Activated T-cell treated with anti-CD3 and anti-CD28 coated beads, Interleukin-2, amount 50 U/mL, for 72 hours (primary cell): ENCODE measurements at regions not wholly inside any gene's neighbourhood (a gene's known extent, or its start where the extent isn't known, plus 50 kb on each side); places are given as distances from the start of the nearest gene placed in this dataset.
"Not testable (repeated sequence)": the region's sequence is repeated elsewhere in the genome, so short reads cannot be mapped to it uniquely, and the experiment has no call there.

ENCODE experiments used
- ATAC-seq, 2 donors: fragments of 150-1000 bp; cut with Tn5 transposase; replicated peaks in 1 of 2; 2 replicates each; pipeline ENCODE4 v1.10.0; 2021; ENCODE audit warnings: moderate library complexity in 2 of 2, mild to moderate bottlenecking in 1 of 2
- DNase-seq, 2 donors: peaks; one replicate each; pipeline ENCODE4 v3.0.0; 2021 to 2022; ENCODE audit warnings: mixed read lengths in 1 of 2
- H3K27ac Mint-ChIP-seq: one replicate; pipeline ENCODE4 v1.8.0; 2022; ENCODE audit warnings: mild to moderate bottlenecking, moderate library complexity, mixed read lengths
- H3K27me3 Mint-ChIP-seq: one replicate; pipeline ENCODE4 v1.8.0; 2022; ENCODE audit warnings: low read depth, mixed read lengths
- H3K36me3 Mint-ChIP-seq, 2 donors: one replicate each; pipeline ENCODE4 v1.8.0; 2022; ENCODE audit warnings: mixed read lengths in 2 of 2, mild to moderate bottlenecking in 1 of 2; ENCODE audit not compliant: insufficient read depth in 2 of 2
- H3K4me1 Mint-ChIP-seq: one replicate; pipeline ENCODE4 v1.8.0; 2022; ENCODE audit warnings: low read depth, mixed read lengths
- H3K4me3 Mint-ChIP-seq, 2 donors: one replicate each; pipeline ENCODE4 v1.8.0; 2022; ENCODE audit warnings: mild to moderate bottlenecking in 2 of 2, mixed read lengths in 2 of 2, moderate library complexity in 2 of 2
- H3K9me3 Mint-ChIP-seq, 2 donors: one replicate each; pipeline ENCODE4 v1.8.0; 2022; ENCODE audit warnings: mixed read lengths in 2 of 2

DNA sequence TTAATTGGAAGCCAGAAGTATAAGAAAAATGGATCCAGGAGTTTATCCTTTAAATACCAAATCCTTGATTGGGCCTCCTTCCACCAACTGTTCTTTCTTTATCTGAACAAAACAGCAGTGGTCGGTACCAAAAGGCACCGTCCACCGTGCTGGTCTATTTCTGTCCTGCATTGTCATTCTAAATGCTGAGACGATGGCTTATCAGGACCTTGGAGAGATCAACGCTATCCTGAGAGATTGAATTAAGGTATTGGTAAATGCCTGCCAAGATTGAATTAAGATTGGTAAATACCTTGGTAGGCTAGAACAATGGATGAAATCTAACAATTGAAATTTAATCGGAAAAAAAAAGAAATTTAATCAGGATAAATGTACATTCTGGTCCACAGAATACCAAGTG lies 73.4 kb upstream of the SOD1 start:
- Mint-ChIP-seq H3K4me3 (no peak overlapping the region), H3K9me3 (no peaks in the 10 kb centered on the region)

DNA sequence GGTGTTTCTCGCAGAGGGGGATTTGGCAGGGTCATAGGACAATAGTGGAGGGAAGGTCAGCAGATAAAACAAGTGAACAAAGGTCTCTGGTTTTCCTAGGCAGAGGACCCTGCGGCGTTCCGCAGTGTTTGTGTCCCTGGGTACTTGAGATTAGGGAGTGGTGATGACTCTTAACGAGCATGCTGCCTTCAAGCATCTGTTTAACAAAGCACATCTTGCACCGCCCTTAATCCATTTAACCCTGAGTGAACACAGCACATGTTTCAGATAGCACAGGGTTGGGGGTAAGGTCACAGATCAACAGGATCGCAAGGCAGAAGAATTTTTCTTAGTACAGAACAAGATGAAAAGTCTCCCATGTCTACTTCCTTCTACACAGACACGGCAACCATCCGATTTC lies 75.6 kb upstream of the SOD1 start:
- ATAC-seq, H3K27me3 Mint-ChIP-seq, H3K4me1 Mint-ChIP-seq: not testable (repeated sequence)

More for the DNA sequence above, 73.4 kb upstream of the SOD1 start:
- Mint-ChIP-seq H3K27ac (no peak overlapping the region), H3K27me3 (peaks cover under 1% of the 10 kb centered on the region), H3K4me1 (no peaks in the 10 kb centered on the region), H3K36me3 (no peaks in the 10 kb centered on the region)
- ATAC-seq (no peak), DNase-seq (no peak)

GRCh38 chr21:31583498-31583897 lies 76.0 kb upstream of the SOD1 start:
- H3K4me3 Mint-ChIP-seq, result no peak overlapping the region

More for the DNA sequence above, 75.6 kb upstream of the SOD1 start:
- H3K27ac Mint-ChIP-seq, DNase-seq, H3K4me3 Mint-ChIP-seq, H3K36me3 Mint-ChIP-seq, H3K9me3 Mint-ChIP-seq: not testable (repeated sequence)

DNA sequence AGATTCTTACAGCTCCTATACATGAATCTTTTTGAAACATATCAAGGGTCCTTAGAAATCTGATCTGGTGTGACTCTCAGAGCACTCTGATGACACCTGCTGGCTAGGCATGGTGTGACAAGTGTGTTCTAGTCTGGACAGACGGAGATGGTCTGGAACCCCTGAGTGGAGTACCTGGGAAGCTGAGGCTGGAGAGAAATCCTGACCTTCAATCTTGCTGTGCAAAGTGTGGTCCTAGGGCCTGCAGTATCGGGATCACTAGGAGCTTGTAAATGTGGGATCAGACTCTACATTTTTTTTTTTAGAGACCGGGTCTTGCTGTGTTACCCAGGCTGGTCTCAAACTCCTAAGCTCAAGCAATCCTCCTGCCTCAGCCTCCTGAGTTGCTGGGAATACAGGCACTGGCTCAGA lies 78.6 kb upstream of the SOD1 start:
- H3K27ac Mint-ChIP-seq, result no peak overlapping the region
- peak; percentile 77 for DNase-seq
- H3K9me3 Mint-ChIP-seq, result no peaks in the 10 kb centered on the region
- H3K36me3 Mint-ChIP-seq, result no peaks in the 10 kb centered on the region
- H3K4me3 Mint-ChIP-seq, result no peak overlapping the region
- ATAC-seq, result peak; percentile 79 to 87
- H3K27me3 Mint-ChIP-seq, result peaks cover 18% of the 10 kb centered on the region
- H3K4me1 Mint-ChIP-seq, result no peaks in the 10 kb centered on the region

More at GRCh38 chr21:31583498-31583897, 76.0 kb upstream of the SOD1 start:
- H3K4me1 Mint-ChIP-seq, result no peaks in the 10 kb centered on the region
- DNase-seq (no peak), ATAC-seq (no peak)
- H3K27me3 Mint-ChIP-seq, result peaks cover 5% of the 10 kb centered on the region
- H3K27ac Mint-ChIP-seq, result no peak overlapping the region
- no peaks in the 10 kb centered on the region for H3K9me3 Mint-ChIP-seq
- H3K36me3 Mint-ChIP-seq, result no peaks in the 10 kb centered on the region

DNA sequence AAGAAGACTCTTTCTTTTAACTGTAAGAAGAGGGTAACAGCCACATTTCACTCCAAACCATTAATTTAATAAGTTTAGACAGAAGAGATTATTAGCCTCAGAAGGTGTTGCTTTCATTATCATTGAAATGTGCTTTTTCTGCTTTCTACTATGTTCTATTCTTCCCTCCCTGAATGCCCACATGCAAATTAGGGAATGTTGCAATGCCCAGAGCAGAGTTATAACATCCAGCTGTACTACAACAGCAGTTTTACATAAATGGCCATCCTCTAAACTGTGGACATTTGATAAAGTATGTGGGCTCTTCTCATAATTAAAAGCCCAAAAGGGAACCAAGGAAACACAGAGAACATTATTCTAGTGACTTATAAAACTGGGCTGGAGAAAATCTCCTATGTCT lies 82.2 kb upstream of the SOD1 start:
- H3K4me1 Mint-ChIP-seq, result no peaks in the 10 kb centered on the region
- H3K4me3 Mint-ChIP-seq, result no peak overlapping the region
- H3K27me3 Mint-ChIP-seq, result peaks cover 18% of the 10 kb centered on the region
- no peak overlapping the region for H3K27ac Mint-ChIP-seq
- DNase-seq, result no peak
- ATAC-seq, result no peak
- H3K36me3 Mint-ChIP-seq, result peaks cover 0 to 1% of the 10 kb centered on the region in 2 donors
- H3K9me3 Mint-ChIP-seq, result no peaks in the 10 kb centered on the region

DNA sequence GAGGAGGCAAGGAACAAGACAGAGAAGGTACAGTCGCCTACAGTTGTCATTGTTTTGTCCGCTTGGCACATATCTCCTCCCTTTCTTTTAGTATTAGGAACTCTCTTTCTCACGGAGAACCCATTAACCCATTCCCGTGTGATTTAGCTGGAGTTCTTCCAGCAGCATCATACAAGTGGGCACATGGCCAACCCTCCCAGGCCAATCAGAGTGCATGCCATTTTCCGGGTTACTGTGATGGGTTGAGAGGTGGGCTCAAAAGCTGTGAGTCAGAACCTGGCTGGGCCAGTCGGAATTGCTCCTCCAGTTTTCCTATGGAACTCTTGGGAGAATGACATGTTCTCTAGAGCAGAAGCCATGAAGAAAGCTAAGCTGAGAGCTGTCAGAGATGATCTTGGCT lies 83.1 kb upstream of the SOD1 start:
- H3K36me3 Mint-ChIP-seq, result peaks cover 0 to 1% of the 10 kb centered on the region in 2 donors
- H3K27me3 Mint-ChIP-seq, result peaks cover 18% of the 10 kb centered on the region
- DNase-seq, result no peak
- no peaks in the 10 kb centered on the region for H3K4me1 Mint-ChIP-seq
- ATAC-seq, result no peak
- no peaks in the 10 kb centered on the region for H3K9me3 Mint-ChIP-seq
- no peak overlapping the region for H3K27ac Mint-ChIP-seq
- no peak overlapping the region for H3K4me3 Mint-ChIP-seq

GRCh38 chr21:31573217-31573616 lies 86.3 kb upstream of the SOD1 start:
- Mint-ChIP-seq H3K9me3 (no peaks in the 10 kb centered on the region), H3K4me1 (no peaks in the 10 kb centered on the region), H3K27me3 (peaks cover 13% of the 10 kb centered on the region)

GRCh38 chr21:31571879-31572278 lies 87.6 kb upstream of the SOD1 start:
- peaks cover 4% of the 10 kb centered on the region for H3K27me3 Mint-ChIP-seq
- DNase-seq, result no peak
- peaks cover 0 to 1% of the 10 kb centered on the region in 2 donors for H3K36me3 Mint-ChIP-seq
- H3K27ac Mint-ChIP-seq, result no peak overlapping the region
- no peak for ATAC-seq
- H3K4me1 Mint-ChIP-seq, result no peaks in the 10 kb centered on the region
- no peak overlapping the region for H3K4me3 Mint-ChIP-seq
- H3K9me3 Mint-ChIP-seq, result no peaks in the 10 kb centered on the region

More at GRCh38 chr21:31573217-31573616, 86.3 kb upstream of the SOD1 start:
- DNase-seq (no peak), ATAC-seq (no peak)
- no peak overlapping the region for H3K27ac Mint-ChIP-seq
- H3K36me3 Mint-ChIP-seq, result peaks cover 0 to 1% of the 10 kb centered on the region in 2 donors
- H3K4me3 Mint-ChIP-seq, result no peak overlapping the region

GRCh38 chr21:31570824-31571566 lies 88.5 kb upstream of the SOD1 start:
- H3K27ac Mint-ChIP-seq, result no peak overlapping the region
- no peak for DNase-seq
- no peak for ATAC-seq
- no peaks in the 10 kb centered on the region for H3K27me3 Mint-ChIP-seq
- no peaks in the 10 kb centered on the region for H3K4me1 Mint-ChIP-seq
- no peaks in the 10 kb centered on the region for H3K9me3 Mint-ChIP-seq
- H3K36me3 Mint-ChIP-seq, result peaks cover 0 to 1% of the 10 kb centered on the region in 2 donors
- no peak overlapping the region for H3K4me3 Mint-ChIP-seq

- H3K9me3 Mint-ChIP-seq, result no peaks in the 10 kb centered on the region
- no peaks in the 10 kb centered on the region for H3K4me1 Mint-ChIP-seq
- DNase-seq, result no peak
- H3K27ac Mint-ChIP-seq, result no peak overlapping the region
- H3K36me3 Mint-ChIP-seq, result no peaks in the 10 kb centered on the region
- H3K27me3 Mint-ChIP-seq, result no peaks in the 10 kb centered on the region
- no peak for ATAC-seq
- no peak overlapping the region for H3K4me3 Mint-ChIP-seq
These were observed 92.9 kb upstream of the SOD1 start for GRCh38 chr21:31566611-31567010.

GRCh38 chr21:31566064-31566463 lies 93.4 kb upstream of the SOD1 start:
- Mint-ChIP-seq H3K27me3 (no peaks in the 10 kb centered on the region), H3K4me3 (no peak overlapping the region), H3K27ac (no peak overlapping the region), H3K36me3 (no peaks in the 10 kb centered on the region), H3K9me3 (no peaks in the 10 kb centered on the region), H3K4me1 (no peaks in the 10 kb centered on the region)
- DNase-seq (no peak), ATAC-seq (no peak)

- peaks cover 10% of the 10 kb centered on the region for H3K4me1 Mint-ChIP-seq
- no peaks in the 10 kb centered on the region for H3K9me3 Mint-ChIP-seq
- DNase-seq, result no peak
- H3K27me3 Mint-ChIP-seq, result no peaks in the 10 kb centered on the region
- H3K27ac Mint-ChIP-seq, result no peak overlapping the region
- H3K36me3 Mint-ChIP-seq, result no peaks in the 10 kb centered on the region
- ATAC-seq, result no peak
- no peak overlapping the region for H3K4me3 Mint-ChIP-seq
These were observed 95.1 kb upstream of the SOD1 start for GRCh38 chr21:31564439-31564838.

GRCh38 chr21:31560479-31560878 lies 99.0 kb upstream of the SOD1 start:
- H3K27ac Mint-ChIP-seq, result no peak overlapping the region

More at GRCh38 chr21:31560479-31560878, 99.0 kb upstream of the SOD1 start:
- Mint-ChIP-seq H3K9me3 (no peaks in the 10 kb centered on the region), H3K4me1 (peaks cover 25% of the 10 kb centered on the region), H3K4me3 (peak overlapping the region; percentile 89 to 93), H3K36me3 (peaks cover 0 to 2% of the 10 kb centered on the region in 2 donors), H3K27me3 (peaks cover 22% of the 10 kb centered on the region)
- ATAC-seq, result no peak
- DNase-seq, result no peak
